ENCODE measurements at regions not wholly inside any gene's neighbourhood (a gene's known extent, or its start where the extent isn't known, plus 50 kb on each side); places are given as distances from the start of the nearest gene placed in this dataset.

- TF ChIP-seq EZH2phosphoT487 (IDR thresholded peaks at IDR 0.05; ENCODE audit: low read depth, severe bottlenecking, unreplicated experiment) (no peak), EZH2 (IDR thresholded peaks at IDR 0.05; ENCODE audit: borderline replicate concordance) (no peak), CTCF (IDR thresholded peaks at IDR 0.05; ENCODE audit: poor library complexity) (no peak)
These were observed 250.8 kb upstream of the USP15 start for GRCh38 chr12:62009445-62009844.

Data from hepatocyte (in vitro differentiated cells).